ENCODE measurements at regions not wholly inside any gene's neighbourhood (a gene's known extent, or its start where the extent isn't known, plus 50 kb on each side); places are given as distances from the start of the nearest gene placed in this dataset.

DNA sequence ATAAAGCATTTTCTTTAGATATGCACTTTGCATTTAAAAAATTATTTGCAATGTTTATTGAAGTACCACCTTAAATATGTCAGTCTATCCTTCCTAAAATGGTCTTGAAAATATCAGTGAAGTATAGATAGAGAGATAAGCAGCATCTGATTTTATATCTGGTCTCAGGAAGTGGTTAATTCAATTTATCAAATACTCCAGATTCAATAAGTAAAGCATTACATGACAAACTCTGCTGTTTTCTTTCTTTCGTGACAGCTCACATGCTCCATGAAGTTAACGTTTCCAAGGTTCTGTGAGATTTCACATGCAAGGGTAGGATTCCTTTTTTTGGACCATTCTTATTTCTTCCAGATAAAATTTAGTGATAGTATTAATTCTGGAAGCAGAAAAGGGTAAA lies 775.4 kb upstream of the ROBO1 start:
- WGBS, 2 donors (ENCODE audit: low coverage in 1 of 2) = 79 to 83% methylated on average over 2 of the region's 2 CpGs
- Histone ChIP-seq H3K27me3 (no peaks in the 10 kb centered on the region), H3K4me3 (no peak overlapping the region), H3K27ac (no peak overlapping the region), H3K36me3 (no peaks in the 10 kb centered on the region), H3K9me3 (no peaks in the 10 kb centered on the region), H3K4me1 (no peaks in the 10 kb centered on the region)
- in situ Hi-C loops (cut with MboI; ENCODE audit: low pct_ligation_motif_present in 1 of 4, low pct_unique_long_range_greater_than_20kb in 1 of 4, low sequenced_read_pairs in 3 of 4) = no loop called here
- intact Hi-C loops (cut with DNase I; ENCODE audit: low total_unique reads) = no loop called here
- no peak for DNase-seq
- TF ChIP-seq POLR2AphosphoS5 (IDR thresholded peaks at IDR 0.05) (no peak), POLR2A (IDR thresholded peaks at IDR 0.05) (no peak), EP300 (IDR thresholded peaks at IDR 0.05; ENCODE audit: low read depth) (no peak)
- TF ChIP-seq, protein P1, sequence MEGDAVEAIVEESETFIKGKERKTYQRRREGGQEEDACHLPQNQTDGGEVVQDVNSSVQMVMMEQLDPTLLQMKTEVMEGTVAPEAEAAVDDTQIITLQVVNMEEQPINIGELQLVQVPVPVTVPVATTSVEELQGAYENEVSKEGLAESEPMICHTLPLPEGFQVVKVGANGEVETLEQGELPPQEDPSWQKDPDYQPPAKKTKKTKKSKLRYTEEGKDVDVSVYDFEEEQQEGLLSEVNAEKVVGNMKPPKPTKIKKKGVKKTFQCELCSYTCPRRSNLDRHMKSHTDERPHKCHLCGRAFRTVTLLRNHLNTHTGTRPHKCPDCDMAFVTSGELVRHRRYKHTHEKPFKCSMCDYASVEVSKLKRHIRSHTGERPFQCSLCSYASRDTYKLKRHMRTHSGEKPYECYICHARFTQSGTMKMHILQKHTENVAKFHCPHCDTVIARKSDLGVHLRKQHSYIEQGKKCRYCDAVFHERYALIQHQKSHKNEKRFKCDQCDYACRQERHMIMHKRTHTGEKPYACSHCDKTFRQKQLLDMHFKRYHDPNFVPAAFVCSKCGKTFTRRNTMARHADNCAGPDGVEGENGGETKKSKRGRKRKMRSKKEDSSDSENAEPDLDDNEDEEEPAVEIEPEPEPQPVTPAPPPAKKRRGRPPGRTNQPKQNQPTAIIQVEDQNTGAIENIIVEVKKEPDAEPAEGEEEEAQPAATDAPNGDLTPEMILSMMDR (IDR thresholded peaks at IDR 0.05) = no peak

DNA sequence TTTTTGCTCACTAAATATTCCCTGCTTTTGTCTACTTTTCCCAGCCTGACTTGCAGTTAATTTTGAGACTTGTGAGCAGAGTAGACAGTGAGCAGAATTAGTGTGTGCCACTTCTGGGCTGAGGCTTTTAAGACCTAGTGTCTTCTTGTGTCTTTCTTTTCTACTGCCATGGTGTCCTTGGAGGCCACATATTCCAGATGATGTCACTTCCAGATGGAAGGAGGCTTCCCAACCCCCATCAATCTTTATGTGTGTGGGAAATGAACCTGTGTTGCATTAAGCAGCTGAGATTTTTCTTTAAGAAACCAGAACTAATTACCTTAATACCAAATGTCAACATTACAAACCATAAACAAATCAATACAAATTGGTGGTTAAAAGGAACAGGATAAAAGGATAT lies 774.7 kb upstream of the ROBO1 start:
- no peak overlapping the region for H3K4me3 ChIP-seq

DNA sequence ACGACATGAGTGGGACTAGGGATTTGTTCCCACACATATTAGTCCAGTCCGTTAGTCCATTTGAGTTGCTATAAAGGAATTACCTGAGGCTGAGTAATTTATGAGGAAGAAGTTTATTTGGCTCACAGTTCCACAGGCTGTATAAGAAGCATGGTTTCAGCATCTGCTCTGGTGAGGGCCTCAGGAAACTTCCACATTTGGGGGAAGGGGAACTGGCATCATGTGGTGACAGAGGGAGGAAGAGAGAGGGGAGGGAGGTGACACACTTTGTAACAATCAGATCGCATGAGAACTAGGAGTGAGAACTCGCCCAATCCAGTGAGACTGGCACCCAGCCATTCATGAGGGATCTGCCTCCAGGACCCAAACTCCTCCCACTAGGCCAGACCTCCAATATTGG lies 769.9 kb upstream of the ROBO1 start:
- DNase-seq = no peak
- in situ Hi-C loops (cut with MboI; ENCODE audit: low pct_ligation_motif_present in 1 of 4, low pct_unique_long_range_greater_than_20kb in 1 of 4, low sequenced_read_pairs in 3 of 4) = no loop called here
- 58 to 60% methylated on average over 3 to 4 of the region's 4 CpGs for WGBS, 2 donors (ENCODE audit: low coverage in 1 of 2)
- Histone ChIP-seq H3K27ac (no peak overlapping the region), H3K36me3 (no peaks in the 10 kb centered on the region), H3K4me3 (no peak overlapping the region), H3K4me1 (no peaks in the 10 kb centered on the region), H3K9me3 (no peaks in the 10 kb centered on the region), H3K27me3 (no peaks in the 10 kb centered on the region)
- TF ChIP-seq POLR2A (IDR thresholded peaks at IDR 0.05) = no peak
- TF ChIP-seq POLR2AphosphoS5 (IDR thresholded peaks at IDR 0.05) = no peak
- TF ChIP-seq, protein P1 (IDR thresholded peaks at IDR 0.05) = no peak
- TF ChIP-seq EP300 (IDR thresholded peaks at IDR 0.05; ENCODE audit: low read depth) = no peak
- intact Hi-C loops (cut with DNase I; ENCODE audit: low total_unique reads) = no loop called here

More for the DNA sequence above, 774.7 kb upstream of the ROBO1 start:
- TF ChIP-seq, protein P1 (IDR thresholded peaks at IDR 0.05) = no peak
- no peak overlapping the region for H3K27ac ChIP-seq
- intact Hi-C loops (cut with DNase I; ENCODE audit: low total_unique reads) (no loop called here), in situ Hi-C loops (cut with MboI; ENCODE audit: low pct_ligation_motif_present in 1 of 4, low pct_unique_long_range_greater_than_20kb in 1 of 4, low sequenced_read_pairs in 3 of 4) (no loop called here)
- H3K9me3 ChIP-seq = no peaks in the 10 kb centered on the region
- H3K36me3 ChIP-seq = no peaks in the 10 kb centered on the region
- DNase-seq = no peak
- H3K27me3 ChIP-seq = no peaks in the 10 kb centered on the region
- H3K4me1 ChIP-seq = no peaks in the 10 kb centered on the region

DNA sequence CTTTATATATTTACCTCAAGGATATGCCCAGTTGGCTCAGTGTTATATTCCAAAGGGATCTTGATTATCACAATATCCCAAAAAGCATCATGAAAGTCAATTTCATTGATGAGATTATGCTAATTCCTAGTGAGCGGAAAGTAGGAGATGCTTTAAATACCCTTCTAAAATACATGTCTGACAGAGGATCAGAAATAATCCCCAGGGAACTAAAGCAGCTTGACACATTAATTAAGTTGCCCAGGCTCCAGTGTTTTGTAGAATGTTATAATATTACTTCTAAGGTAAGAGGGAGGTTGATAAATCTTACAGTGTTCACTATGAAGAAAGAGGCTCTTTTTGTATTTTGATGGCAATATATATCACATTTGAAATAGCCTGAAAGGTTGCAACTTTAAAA lies 767.5 kb upstream of the ROBO1 start:
- no peaks in the 10 kb centered on the region for H3K9me3 ChIP-seq
- no peak overlapping the region for H3K4me3 ChIP-seq
- TF ChIP-seq, protein P1 (IDR thresholded peaks at IDR 0.05) = no peak
- TF ChIP-seq POLR2A (IDR thresholded peaks at IDR 0.05) = no peak
- no peak for TF ChIP-seq POLR2AphosphoS5 (IDR thresholded peaks at IDR 0.05)
- no peak for TF ChIP-seq EP300 (IDR thresholded peaks at IDR 0.05; ENCODE audit: low read depth)
- 82 to 94% methylated on average over 1 of the region's 1 CpG for WGBS, 2 donors (ENCODE audit: low coverage in 1 of 2)
- no peaks in the 10 kb centered on the region for H3K27me3 ChIP-seq
- in situ Hi-C loops (cut with MboI; ENCODE audit: low pct_ligation_motif_present in 1 of 4, low pct_unique_long_range_greater_than_20kb in 1 of 4, low sequenced_read_pairs in 3 of 4) (no loop called here), intact Hi-C loops (cut with DNase I; ENCODE audit: low total_unique reads) (no loop called here)
- H3K27ac ChIP-seq = no peak overlapping the region
- no peaks in the 10 kb centered on the region for H3K4me1 ChIP-seq
- DNase-seq = no peak
- H3K36me3 ChIP-seq = no peaks in the 10 kb centered on the region
